ENCODE measurements at regions not wholly inside any gene's neighbourhood (a gene's known extent, or its start where the extent isn't known, plus 50 kb on each side); places are given as distances from the start of the nearest gene placed in this dataset.

DNA sequence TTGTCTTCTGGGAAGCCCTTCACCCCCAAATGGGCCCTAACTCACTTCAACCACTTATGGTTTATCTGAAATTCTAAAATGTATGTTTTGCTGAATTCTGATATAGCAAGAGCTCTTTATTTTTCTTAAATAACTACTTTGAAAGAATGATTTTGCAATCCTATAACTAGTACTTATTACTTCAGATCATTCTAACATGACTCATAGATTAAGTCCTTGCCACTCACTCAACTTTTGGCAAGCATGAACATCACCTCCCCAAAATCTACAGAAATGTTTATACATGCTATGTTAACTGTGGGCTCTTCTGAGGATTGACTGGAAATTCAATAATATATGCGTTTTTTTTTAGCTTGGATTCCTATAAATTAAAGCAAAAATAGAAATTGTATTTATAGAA lies 367.4 kb upstream of the FAT3 start:
- TF ChIP-seq, protein P1, sequence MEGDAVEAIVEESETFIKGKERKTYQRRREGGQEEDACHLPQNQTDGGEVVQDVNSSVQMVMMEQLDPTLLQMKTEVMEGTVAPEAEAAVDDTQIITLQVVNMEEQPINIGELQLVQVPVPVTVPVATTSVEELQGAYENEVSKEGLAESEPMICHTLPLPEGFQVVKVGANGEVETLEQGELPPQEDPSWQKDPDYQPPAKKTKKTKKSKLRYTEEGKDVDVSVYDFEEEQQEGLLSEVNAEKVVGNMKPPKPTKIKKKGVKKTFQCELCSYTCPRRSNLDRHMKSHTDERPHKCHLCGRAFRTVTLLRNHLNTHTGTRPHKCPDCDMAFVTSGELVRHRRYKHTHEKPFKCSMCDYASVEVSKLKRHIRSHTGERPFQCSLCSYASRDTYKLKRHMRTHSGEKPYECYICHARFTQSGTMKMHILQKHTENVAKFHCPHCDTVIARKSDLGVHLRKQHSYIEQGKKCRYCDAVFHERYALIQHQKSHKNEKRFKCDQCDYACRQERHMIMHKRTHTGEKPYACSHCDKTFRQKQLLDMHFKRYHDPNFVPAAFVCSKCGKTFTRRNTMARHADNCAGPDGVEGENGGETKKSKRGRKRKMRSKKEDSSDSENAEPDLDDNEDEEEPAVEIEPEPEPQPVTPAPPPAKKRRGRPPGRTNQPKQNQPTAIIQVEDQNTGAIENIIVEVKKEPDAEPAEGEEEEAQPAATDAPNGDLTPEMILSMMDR (IDR thresholded peaks at IDR 0.05), result no peak

DNA sequence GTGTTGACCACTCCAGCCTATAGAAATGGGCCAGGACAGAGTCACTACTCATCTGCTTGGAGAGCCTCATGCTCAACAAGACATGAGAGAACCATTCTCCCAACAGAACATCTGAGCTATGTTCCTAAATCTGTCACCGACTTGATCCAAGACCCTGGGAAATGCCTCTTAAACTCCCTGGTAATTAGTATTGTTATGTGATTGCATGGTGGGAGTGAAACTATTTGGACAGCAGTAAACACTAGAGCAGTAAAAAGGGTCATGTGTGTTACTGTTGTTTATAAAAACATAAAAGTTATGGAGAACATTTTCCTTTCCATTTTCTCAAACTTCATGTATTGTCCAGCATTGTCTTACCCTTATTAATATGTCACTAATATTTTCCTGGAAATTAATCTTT lies 369.8 kb upstream of the FAT3 start:
- TF ChIP-seq, protein P1 (IDR thresholded peaks at IDR 0.05), result no peak

DNA sequence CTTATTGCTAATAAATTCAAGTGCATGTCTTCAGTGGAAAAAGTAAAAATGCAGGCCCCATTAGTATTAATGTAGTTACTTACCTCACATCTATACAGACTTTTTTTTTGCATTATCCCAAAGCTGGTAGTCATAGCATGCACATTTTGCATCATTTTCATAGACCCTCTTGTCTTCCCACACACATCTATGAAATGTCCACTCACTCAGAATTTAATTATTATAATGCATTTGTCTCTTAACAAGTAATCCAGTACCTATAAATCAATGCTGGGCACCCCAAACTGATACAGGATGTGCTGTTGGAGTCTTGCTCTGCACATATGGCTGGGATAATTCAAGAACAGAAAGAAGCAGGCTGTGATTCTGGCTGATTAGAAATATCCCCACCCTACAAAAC lies 370.4 kb upstream of the FAT3 start:
- TF ChIP-seq, protein P1 (IDR thresholded peaks at IDR 0.05), result no peak

DNA sequence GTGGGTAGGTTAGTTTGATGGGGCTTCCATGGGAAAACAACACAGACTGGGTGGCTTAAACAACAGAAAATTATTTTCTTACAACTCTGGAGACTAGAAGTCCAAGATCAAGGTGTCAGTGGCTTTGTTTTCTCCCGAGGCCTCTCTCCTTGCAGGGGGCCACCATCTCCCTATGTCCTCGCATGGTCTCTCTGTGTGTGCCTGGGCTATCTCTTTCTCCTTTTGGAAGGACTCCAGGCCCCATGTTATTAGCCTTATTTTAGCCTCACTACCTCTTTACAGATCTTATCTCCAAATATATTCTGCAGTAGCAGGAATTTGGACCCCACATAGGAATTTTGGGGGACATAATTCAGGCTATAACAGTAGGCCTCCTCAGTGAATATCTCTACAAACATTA lies 372.7 kb upstream of the FAT3 start:
- TF ChIP-seq, protein P1 (IDR thresholded peaks at IDR 0.05), result no peak

DNA sequence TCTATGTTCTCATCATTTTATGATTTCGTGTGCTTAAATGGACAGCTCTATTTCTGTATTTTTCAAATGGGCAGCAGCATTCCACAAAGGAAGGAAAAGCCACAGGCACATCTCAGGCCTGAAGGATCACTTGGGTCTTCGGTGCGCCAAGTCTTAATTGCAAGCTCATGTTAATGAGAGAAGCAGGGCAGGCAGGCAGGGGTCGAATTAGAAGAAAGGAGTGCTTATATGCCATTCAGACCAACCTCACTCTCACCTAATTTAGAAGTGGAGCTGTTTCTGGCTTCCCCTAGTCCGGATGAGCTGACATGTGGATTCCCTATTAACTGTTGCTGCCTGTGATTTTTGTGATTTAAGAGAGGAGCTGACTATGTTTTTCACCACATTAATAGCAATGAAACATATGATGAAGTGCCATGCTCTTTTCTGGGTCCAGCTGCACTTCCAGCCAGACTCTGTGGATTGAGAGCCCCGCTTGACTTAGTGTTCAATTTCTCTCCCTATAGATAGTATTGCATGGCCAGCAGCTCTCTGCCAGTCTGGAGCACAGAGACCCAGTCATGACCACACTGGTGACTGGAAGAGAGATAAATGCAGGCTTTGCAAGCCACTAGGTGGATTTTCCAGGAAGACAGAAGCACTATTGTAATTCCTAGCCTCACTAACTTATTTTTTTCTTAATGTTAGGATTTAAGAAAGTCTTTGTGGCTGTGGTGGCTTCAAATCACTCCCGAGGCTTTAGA lies 373.9 kb upstream of the FAT3 start:
- TF ChIP-seq, protein P1 (IDR thresholded peaks at IDR 0.05), result no peak

DNA sequence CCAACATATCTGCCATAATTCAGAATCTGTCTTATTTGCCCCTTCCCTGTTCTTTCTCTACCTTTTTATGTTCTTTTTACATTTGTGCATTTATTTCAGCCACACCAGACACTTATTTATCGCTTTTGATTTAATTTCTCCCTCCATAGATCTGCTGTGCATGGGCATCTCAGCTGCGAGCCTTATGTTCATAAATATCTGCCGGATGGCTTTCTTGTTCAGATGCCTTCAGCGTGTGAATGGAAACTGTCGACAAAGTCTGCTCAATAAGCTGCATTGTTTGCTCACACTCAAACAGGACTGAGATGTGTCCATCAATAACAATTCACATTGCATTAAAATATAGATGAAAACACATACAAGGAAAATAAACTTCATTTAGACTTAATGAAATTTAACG lies 374.6 kb upstream of the FAT3 start:
- TF ChIP-seq, protein P1 (IDR thresholded peaks at IDR 0.05), result no peak

DNA sequence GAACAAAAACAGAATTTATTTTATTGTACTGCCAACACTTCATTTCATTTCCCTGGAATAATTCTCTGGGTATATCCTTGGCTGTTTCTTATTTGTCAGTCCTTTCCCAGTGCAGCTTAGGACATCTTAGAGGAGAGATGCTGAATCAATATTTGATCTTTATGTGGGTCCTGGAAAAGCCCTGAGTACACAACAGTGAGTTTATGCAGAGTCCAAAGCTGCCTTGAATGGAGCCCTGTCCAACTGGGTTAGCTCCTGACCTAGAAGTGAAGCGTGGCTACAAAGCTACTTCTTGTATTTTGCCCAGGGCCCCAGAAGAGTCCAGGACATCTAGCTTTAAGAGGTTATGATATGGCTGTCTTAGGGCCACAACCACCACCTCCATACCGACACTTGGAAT lies 378.0 kb upstream of the FAT3 start:
- TF ChIP-seq, protein P1 (IDR thresholded peaks at IDR 0.05), result no peak

DNA sequence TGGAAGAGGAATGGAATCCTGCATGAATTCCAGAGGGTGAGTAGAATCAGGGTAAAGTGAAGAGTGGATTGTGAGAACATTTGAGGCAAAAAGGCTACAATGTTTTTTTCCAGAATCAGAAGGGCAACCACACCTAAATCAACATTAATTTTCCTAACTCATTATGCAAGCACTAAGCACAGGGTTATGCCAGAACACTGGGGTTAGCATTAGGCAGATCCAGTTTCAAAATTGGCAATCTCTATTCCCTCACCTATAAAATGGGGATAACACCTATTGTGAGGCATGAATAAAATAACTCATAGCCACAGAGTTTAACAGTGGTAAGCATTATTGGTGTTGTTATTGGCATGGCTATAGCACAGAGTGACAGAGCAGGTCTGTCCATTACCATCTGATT lies 378.6 kb upstream of the FAT3 start:
- TF ChIP-seq, protein P1 (IDR thresholded peaks at IDR 0.05), result no peak

Data from LNCAP (cell line).